Activated CD4-positive, CD25-positive, alpha-beta regulatory T cell treated with anti-CD3 and anti-CD28 coated beads, Interleukin-2, amount 50 U/mL, for 72 hours (primary cell): ENCODE measurements at regions not wholly inside any gene's neighbourhood (a gene's known extent, or its start where the extent isn't known, plus 50 kb on each side); places are given as distances from the start of the nearest gene placed in this dataset.

Experiments used
- DNase-seq: peaks from one replicate; pipeline ENCODE4 v3.0.0; 2021

- no peak for DNase-seq
Observed at GRCh38 chr20:56805313-56805712, 176.2 kb downstream of the TFAP2C start.

- no peak for DNase-seq
Observed at GRCh38 chr20:56805966-56806365, 176.9 kb downstream of the TFAP2C start.

- no peak for DNase-seq
Observed at GRCh38 chr20:56806952-56807517, 177.9 kb downstream of the TFAP2C start.

GRCh38 chr20:56808117-56808725 lies 179.1 kb downstream of the TFAP2C start:
- no peak for DNase-seq

DNA sequence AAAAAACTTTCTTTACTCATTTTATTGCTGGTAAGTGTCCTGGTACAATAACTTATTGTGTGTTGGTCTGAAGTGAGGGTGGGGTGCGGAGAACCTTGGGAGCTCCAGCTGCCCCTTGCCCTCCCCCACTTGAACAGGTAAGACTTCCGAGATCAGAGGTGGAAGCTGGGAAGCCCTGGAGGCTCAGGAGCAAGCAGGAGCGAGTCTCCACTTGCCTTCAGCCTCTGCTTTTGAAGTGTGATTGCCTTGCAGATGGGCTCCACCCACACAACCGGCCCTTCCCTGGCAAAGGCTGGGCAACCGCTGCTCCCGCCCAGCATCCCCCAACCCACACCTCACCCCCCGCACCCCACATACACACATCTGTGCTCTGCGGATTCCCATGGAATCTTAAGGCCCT lies 179.6 kb downstream of the TFAP2C start:
- no peak for DNase-seq

- no peak for DNase-seq
Observed at GRCh38 chr20:56809668-56810067, 180.6 kb downstream of the TFAP2C start.

- no peak for DNase-seq
Observed at GRCh38 chr20:56810141-56810540, 181.0 kb downstream of the TFAP2C start.

DNA sequence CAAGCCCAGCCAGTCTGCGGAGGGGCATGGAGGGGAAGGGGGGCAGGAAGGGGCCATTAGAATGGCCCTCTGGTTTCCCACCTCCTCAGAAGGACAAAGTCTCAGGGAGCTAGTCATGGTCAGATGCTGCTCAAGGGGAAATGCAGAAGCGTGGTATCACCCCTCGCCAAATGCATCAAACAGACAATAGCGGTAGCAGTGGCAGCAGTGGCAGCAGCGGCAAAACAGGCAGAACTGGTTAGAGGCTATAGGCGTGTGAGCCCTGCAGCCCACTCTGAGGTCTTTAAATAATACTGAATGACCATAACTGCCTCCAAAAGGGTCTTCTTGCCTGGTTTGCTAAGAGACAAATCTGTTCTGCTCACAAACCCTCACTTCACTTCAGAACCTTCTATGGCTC lies 186.7 kb downstream of the TFAP2C start:
- DNase-seq, result no peak

DNA sequence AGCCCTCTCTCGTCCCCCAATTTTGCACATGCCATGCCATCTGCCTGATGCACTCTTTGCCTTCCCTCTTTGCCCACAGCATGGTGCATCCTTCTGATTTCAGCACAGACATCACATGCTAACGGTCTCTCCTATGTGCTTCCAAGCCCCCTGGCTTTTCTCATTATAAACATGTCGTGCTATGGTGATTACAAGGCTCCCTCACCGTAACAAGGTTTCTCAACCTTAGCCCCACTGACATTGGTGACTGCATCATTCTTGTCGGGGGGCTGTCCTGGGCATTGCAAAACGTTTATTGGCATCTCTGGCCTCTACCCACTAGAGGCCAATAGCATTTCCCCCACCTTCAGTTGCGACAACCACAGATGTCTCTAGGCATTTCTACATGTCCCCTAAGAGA lies 187.2 kb downstream of the TFAP2C start:
- no peak for DNase-seq

DNA sequence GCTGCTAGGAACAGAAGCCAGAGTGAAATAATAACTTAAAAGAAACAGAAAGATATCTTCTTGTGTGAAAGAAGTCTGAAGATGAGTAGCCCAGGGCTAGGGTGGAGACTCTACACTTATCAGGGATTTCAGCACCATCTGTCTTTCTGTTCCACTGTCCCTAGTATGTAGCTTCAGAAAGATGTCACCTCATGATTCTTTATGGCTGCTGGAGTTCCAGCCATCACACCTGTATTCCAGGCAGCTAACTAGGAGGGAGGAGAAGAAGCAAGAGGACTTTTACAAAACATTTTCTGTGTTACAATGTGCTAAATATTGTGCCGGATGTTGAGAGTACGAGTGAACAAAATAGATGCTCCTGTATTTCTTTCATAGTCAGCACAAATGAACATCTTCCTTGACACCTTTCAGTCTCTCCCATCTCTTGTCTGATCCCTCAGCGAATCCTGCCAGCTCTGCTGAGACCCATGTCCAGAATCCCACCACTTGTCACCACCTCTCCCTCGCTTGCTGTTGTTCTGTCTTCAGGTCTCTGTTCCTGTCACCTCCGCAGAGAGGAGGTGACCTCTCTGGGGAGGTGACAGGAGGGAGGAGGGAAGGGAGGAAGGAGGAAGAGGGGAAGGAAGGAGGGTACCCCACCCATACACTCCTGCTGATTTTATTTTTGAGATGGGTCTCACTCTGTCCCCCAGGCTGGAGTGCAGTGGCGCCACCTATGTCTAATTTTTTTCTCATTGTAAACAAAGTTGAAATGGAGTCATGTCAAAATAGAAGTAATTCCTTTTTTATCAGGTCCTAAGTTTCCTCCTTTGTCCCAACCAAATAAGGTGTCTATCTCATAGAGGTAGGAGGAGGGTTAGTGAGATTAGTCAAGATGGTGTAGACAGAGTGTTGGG lies 188.9 kb downstream of the TFAP2C start:
- no peak for DNase-seq

DNA sequence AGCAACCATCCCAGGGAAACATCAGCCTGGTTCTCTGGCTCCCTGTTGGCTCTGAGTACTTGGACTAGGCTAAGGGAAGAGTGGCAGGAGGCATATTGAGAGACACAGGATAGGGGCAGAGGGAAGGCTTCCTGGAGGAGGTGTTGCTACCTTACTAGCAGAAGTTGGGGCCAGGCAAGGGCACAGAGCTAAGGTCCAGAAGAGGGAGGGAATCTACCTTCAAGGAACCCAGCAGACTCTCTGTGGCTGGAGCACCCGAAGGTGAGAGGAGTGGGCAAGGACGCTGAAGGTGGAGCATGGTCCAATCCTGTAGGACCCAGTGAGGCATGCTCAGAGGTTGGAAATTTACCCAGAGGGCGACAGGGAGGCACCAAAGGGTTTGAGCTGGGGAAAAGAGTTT lies 191.9 kb downstream of the TFAP2C start:
- DNase-seq, result no peak

GRCh38 chr20:56826306-56826704 lies 197.2 kb downstream of the TFAP2C start:
- DNase-seq, result no peak

DNA sequence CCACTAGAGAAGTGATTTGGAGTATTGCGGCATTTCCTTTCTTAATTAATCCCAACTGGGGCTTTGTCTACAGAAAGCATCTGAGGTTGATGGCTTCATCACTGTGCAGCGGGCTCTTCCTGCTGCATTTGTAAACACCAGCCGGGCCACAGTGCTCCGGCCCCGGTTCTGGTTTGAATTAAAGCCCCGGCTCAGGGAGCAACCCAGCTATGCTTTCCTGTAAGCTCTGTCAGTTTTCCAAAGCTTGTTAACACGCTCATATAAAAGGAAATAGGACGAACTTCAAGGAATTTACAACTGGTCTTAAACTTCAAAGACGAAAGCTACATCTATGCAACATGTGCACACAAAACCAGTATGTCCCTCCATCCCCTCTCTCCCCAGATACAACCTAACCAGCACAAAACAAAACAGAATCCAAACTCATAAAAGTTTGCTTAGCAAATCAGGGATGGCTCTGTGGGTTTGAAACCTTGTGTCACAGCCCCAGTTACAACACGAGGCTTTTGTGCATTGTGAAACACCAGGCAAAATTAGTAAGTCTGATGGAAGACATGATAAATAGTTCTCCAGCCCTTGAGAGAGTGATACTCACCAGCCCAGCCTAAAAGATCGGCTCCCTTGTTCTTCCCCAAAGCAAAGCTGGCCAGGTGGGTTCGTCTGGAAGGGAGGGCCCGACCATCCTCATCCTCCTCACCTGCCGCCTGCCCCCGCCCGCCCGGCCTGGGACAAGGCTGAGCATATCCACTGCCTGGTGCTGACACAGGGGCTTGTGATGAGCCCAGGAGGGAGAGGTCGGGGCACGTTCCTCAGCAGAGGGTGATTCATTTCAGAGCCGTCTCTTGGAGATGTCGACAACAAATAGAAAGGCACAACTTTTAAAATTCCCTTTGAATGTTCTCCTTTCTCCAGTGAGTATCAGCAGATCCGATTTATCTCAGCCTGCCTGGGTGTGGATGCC lies 197.9 kb downstream of the TFAP2C start:
- no peak for DNase-seq

GRCh38 chr20:56827763-56828162 lies 198.7 kb downstream of the TFAP2C start:
- no peak for DNase-seq

GRCh38 chr20:56828402-56828801 lies 199.3 kb downstream of the TFAP2C start:
- DNase-seq, result no peak

GRCh38 chr20:56829788-56830385 lies 200.8 kb downstream of the TFAP2C start:
- DNase-seq, result no peak

GRCh38 chr20:56831795-56832194 lies 202.7 kb downstream of the TFAP2C start:
- DNase-seq, result no peak

DNA sequence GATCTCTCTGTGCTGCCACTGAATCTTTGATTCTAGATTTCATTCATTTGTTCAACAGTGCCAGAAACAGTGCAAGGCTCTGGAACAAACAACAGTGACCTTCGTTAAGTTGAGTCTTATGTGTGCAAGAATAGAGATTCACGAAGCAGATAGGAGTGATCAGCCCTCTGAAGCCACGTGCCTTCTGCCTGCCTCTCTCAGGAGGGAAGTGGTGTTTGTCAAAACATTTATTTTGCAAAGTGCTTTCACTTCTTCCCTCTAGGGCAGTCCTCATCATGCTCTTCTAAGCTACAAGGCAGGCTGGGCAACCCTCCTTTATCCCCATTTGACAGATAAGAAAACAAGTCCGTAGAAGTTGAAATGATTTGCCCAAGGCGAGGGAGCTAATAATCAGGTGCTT lies 204.3 kb downstream of the TFAP2C start:
- no peak for DNase-seq

DNA sequence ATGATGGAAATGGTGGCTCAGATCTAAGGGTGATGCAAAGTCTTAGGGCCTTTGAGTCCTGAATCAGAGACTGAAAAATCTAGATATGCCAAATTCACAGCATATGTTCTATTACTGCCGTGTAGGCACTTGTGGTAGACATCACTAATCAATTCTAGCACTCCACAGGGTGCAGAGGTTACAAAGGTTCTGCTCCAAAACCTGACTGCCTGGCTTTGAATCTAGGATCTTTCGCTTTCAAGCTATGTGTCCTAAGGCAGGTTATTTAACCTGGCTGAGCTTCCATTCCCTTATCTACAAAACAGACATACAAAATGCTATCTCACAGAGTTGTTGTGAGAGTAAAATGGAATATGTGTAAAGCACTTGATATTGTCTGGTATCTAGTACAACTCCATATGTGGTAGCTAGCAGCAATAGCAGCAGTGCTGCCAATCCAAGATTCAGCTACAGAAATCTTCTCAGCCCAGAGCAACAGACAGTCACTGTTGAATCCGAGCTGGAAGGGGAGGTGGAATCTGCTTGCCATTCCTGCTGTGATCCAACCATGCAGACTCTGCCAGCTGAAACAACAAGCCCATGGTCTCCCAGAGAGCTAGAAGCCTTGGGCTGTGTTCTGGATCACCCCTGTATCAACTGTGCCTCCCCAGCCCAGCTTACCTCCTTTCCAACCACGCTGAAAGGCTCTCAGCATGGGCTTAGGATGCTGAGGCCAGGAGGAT lies 206.9 kb downstream of the TFAP2C start:
- DNase-seq, result no peak

DNA sequence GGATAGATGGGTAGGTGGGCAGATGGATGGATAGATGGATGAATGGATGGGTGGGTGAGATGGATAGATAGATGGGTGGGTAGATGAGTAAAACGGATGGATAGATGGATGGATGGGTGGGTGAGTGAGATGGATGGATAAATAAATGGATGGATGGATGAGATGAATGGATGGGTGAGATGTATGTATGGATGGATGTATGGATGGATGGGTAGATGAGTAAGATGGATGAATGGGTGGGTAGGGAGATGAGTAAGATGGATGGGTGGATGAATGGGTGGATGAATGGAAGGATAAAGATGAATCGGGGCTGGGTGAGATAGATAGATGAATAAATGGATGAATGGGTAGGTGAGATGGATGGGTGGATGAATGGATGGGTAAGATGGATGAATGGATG lies 210.1 kb downstream of the TFAP2C start:
- DNase-seq, result no peak

DNA sequence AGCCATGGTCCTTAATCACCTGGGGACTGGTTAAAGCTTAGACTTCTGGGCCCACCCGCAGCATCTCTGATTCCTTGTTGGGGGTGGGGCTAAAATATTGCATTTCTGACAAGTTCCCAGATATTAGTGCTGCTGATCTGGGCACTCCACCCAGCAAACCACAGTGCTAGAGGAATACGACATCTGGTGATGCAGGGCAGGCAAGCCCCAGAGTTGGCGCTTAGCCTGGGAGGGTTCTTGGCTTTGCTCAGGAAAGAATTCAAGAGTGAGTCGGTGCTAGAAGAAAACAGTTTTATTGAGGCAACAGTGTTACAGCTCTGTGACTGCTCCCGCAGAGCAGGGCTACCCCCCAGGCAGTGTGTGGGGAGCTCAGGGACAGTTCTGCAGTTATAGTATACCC lies 210.7 kb downstream of the TFAP2C start:
- no peak for DNase-seq

- no peak for DNase-seq
Observed at GRCh38 chr20:56840716-56841261, 211.7 kb downstream of the TFAP2C start.
